ACC112 (cell line): ENCODE measurements at regions not wholly inside any gene's neighbourhood (a gene's known extent, or its start where the extent isn't known, plus 50 kb on each side); places are given as distances from the start of the nearest gene placed in this dataset.

ENCODE experiments used
- H2AFZ ChIP-seq: fragments of 200-600 bp; sonication (generic); one replicate; pipeline ENCODE4 v1.6.0; 2017; ENCODE audit warnings: antibody characterized with exemption, low read length; ENCODE audit not compliant: unreplicated experiment
- H3K27ac ChIP-seq: fragments of 200-600 bp; sonication (generic); 2 replicates; pipeline ENCODE4 v1.5.1; 2014; ENCODE audit warnings: low read depth, mild to moderate bottlenecking, antibody characterized with exemption, low read length, moderate library complexity
- H3K27me3 ChIP-seq: fragments of 200-600 bp; sonication (generic); 2 replicates; pipeline ENCODE4 v1.6.1; 2014; ENCODE audit warnings: mild to moderate bottlenecking, antibody characterized with exemption, low read length, moderate library complexity, mixed read lengths; ENCODE audit not compliant: insufficient read depth
- H3K36me3 ChIP-seq: fragments of 200-600 bp; sonication (generic); 2 replicates; pipeline ENCODE4 v1.6.1; 2016; ENCODE audit warnings: mild to moderate bottlenecking, antibody characterized with exemption, low read length, moderate library complexity, mixed read lengths; ENCODE audit not compliant: insufficient read depth
- H3K4me1 ChIP-seq: fragments of 200-600 bp; sonication (generic); one replicate; pipeline ENCODE4 v1.6.1; 2016; ENCODE audit warnings: low read length, mixed read lengths; ENCODE audit not compliant: insufficient read depth, unreplicated experiment, control insufficient read depth
- H3K4me3 ChIP-seq: fragments of 200-600 bp; sonication (generic); 2 replicates; pipeline ENCODE4 v1.5.1; 2014; ENCODE audit warnings: mild to moderate bottlenecking, low read depth, low read length
- H3K79me2 ChIP-seq: fragments of 200-600 bp; sonication (generic); one replicate; pipeline ENCODE4 v1.6.0; 2016; ENCODE audit warnings: low read length; ENCODE audit not compliant: control insufficient read depth, unreplicated experiment, insufficient read depth

DNA sequence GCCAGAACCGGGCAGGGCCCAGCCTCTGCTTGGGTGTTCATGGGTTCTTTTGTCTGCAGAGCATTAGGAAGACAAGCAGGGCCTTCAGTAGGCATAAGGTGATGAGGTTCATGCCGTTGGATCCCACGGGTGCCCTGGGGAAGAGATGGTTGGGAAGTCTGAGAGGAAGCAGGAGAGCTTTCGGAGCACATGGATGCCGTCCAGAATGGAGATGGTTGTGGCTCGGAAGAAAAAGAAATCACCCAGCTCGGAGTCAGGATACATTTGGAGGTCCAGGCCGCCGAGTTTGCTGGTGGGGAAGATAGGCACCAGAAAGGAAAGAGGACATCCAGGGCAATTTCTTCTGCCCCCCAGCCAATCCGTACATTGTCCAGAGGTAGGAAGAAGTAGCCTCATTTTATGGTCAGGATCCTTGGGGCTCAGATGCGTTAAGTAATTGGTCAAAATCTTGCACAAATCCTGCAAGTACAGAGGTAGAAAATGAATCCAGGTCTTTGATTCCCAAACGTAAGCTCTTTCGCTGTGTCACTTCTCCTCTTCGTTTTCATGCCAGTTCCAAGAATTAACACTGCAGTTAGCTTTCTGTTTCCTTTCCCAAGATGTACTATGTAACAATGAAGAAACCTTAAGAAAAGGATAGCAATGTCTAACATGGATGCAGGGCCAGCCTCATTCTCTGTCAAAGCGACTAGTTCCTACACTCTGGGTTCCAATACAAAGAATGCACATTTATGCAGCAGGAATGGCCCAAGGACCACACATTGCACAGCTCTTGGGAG lies 147.8 kb upstream of the KLF6 start:
- Histone ChIP-seq H3K4me3 (no peak overlapping the region), H3K4me1 (peaks cover 19% of the 10 kb centered on the region), H3K36me3 (no peaks in the 10 kb centered on the region), H3K79me2 (no peaks in the 10 kb centered on the region), H2AFZ (no peak overlapping the region), H3K27me3 (no peaks in the 10 kb centered on the region), H3K27ac (no peak overlapping the region)

DNA sequence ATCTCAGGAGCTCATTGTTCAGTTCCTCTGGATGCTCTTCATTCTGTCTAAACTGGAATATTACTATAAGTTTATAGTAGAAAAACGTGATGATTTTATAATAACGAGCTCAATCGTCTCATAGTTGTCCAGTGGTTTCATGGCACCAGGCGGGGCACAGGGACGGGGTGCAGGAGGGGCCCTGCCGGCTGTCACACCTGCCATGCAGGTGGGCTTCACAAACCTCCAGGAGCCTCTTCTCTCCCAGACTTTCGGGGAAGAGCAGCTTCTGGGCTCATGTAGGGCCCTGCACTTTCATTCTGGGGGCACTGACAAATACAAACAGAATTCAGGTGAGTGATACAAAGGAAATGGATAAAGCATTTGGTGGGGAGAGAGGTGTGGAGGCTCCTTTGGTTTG lies 146.9 kb upstream of the KLF6 start:
- Histone ChIP-seq H3K27me3 (no peaks in the 10 kb centered on the region), H3K27ac (no peak overlapping the region), H3K79me2 (no peaks in the 10 kb centered on the region), H3K4me3 (no peak overlapping the region), H2AFZ (no peak overlapping the region), H3K36me3 (no peaks in the 10 kb centered on the region), H3K4me1 (peaks cover 19% of the 10 kb centered on the region)

DNA sequence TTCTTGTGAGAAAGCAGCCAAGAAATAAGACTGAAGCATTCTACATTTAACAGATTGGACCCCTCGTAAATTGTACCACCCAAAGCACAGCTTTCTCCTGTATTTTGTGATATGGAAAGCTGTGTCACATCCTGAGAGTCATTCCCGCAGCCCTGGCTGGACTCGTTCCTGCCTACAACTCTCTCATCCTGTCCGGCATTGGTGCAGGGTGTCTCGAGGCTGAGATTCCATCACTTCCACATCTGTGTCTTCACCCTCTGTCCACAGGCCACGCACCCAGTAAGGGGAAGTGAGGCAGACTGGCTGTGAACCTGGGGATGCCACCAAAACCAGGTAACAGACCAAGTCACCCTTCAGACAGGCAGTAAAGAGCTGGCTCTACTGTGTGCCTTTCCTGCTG lies 146.2 kb upstream of the KLF6 start:
- Histone ChIP-seq H3K79me2 (no peaks in the 10 kb centered on the region), H3K27me3 (no peaks in the 10 kb centered on the region), H3K4me1 (peaks cover 15% of the 10 kb centered on the region), H3K36me3 (no peaks in the 10 kb centered on the region), H3K4me3 (no peak overlapping the region), H2AFZ (no peak overlapping the region), H3K27ac (no peak overlapping the region)

DNA sequence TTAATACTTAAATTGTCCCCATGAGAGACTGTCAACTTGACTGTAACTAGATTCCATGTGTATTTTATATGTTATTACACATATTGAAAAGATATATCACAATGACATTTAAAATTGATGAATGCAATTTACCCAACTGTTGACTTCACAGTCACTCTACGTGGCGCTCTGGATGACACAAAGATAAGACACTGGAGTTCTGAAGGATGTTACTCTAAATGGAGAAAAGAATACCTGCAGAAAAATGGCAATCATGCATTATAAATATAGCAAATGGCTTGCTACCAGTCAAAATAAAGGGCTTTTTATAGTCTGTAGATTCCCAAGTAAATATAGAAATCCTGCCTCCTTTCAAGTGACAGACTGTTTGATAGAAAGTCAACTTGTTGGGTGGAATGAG lies 143.6 kb upstream of the KLF6 start:
- no peaks in the 10 kb centered on the region for H3K36me3 ChIP-seq
- no peaks in the 10 kb centered on the region for H3K79me2 ChIP-seq
- H3K4me1 ChIP-seq = peaks cover 6% of the 10 kb centered on the region
- H2AFZ ChIP-seq = no peak overlapping the region
- H3K4me3 ChIP-seq = no peak overlapping the region
- H3K27me3 ChIP-seq = no peaks in the 10 kb centered on the region
- no peak overlapping the region for H3K27ac ChIP-seq

DNA sequence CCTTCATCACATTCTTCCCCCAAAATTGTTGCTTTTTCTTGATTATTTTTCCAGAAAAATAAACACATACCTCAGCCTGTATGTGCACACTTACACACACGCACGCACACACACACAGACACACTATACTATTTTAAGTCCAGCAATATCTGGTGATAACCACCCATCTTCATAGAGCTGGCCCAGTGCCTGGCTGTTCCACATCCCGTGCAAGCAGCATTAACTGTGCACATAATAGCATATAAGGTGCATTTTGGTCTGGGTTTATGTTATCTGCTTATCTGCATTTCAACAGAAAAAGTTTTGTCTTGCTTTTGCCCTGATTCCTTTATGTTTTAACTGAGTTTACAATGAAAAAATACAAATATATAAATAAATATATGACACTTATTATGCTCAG lies 143.1 kb upstream of the KLF6 start:
- Histone ChIP-seq H3K4me3 (no peak overlapping the region), H3K79me2 (no peaks in the 10 kb centered on the region)

DNA sequence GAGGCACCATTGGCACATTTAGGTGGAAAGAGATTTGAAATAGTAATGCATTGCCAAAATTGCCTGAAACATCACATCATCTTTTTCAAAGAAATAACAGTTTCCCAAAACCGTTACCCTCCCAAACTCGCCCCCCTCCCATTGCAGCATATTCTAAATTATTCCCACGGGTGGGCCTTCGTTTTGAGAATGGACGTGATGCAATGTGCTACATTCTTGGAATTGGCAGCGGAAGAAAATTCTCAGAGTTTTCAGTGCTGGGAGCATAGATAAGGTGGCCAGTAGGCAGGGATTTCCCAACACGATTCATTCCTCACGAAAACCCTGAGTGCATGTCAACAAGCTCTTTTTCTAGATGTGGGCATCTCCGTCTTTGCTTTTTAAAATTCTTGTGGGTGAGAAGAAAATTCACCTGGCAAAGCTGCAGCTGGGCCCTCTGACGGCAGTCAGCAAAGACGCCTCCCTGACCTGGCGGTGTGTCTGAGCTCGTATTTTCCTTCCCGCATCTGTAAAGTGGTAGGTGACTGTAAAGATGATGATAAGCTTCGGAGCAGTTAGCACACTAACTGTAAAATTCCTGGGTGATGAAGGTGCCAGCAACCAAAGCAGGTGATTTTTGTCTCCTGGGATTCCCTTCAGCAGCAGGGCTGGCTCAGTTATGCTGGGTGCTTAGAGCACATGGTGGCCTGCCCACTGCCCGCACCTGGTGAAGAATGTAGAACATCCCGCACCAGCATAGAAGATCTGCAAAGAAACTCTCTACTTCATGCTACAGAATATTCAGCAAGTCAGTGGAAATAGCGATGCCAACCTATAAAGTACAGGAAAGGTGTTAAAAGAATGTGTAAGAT lies 141.9 kb upstream of the KLF6 start:
- H2AFZ ChIP-seq = no peak overlapping the region
- H3K27me3 ChIP-seq = no peaks in the 10 kb centered on the region
- H3K4me3 ChIP-seq = no peak overlapping the region
- no peak overlapping the region for H3K27ac ChIP-seq
- no peaks in the 10 kb centered on the region for H3K79me2 ChIP-seq
- H3K4me1 ChIP-seq = peaks cover 6% of the 10 kb centered on the region
- H3K36me3 ChIP-seq = no peaks in the 10 kb centered on the region

More for the DNA sequence above, 143.1 kb upstream of the KLF6 start:
- H3K27ac ChIP-seq = no peak overlapping the region
- peaks cover 6% of the 10 kb centered on the region for H3K4me1 ChIP-seq
- no peaks in the 10 kb centered on the region for H3K27me3 ChIP-seq
- H3K36me3 ChIP-seq = no peaks in the 10 kb centered on the region
- H2AFZ ChIP-seq = no peak overlapping the region

DNA sequence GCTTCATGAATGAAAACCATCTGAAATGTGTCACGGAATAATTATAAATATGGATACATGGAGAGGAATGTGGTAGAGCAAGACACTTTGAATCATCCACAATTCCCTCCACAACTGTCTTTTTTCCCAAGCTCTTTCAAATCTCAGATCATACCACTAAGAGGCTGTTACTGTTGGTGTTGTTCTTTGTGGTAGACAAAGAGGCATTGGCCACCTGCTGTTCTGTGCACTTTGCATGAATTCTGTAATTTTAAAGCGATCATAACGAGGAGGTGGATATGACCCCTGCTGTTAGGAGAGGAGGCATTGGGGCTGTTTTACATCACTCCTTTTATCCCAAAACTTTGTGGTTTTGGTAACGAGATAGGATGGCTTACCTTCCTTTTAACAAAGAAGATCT lies 141.2 kb upstream of the KLF6 start:
- Histone ChIP-seq H3K36me3 (no peaks in the 10 kb centered on the region), H3K27ac (no peak overlapping the region), H2AFZ (no peak overlapping the region), H3K27me3 (no peaks in the 10 kb centered on the region), H3K4me3 (no peak overlapping the region), H3K4me1 (peaks cover 6% of the 10 kb centered on the region), H3K79me2 (no peaks in the 10 kb centered on the region)

DNA sequence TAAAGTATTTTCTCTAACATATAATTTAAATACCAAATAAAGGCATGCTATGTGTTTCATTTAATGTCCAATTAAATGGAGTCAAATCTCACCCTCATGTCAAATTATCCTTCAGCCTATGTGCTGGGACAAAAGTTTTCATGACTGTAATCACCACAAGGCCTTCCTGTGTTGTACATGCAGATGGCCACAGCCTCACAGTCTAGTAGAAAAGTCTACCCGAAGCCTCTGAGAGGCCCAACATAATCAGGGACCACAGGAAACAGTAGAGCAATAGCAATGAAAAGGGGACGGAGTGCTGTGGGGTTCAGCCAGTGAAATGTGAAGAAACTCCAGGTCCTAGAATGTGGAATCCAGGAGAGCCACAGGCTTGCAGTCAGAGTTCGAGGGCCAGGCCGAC lies 140.2 kb upstream of the KLF6 start:
- H3K27me3 ChIP-seq = no peaks in the 10 kb centered on the region
- H3K4me1 ChIP-seq = peaks cover 6% of the 10 kb centered on the region
- H3K4me3 ChIP-seq = no peak overlapping the region
- no peak overlapping the region; the same call in 1 of the 2 replicates for H3K27ac ChIP-seq
- H3K79me2 ChIP-seq = no peaks in the 10 kb centered on the region
- H2AFZ ChIP-seq = no peak overlapping the region
- no peaks in the 10 kb centered on the region for H3K36me3 ChIP-seq

DNA sequence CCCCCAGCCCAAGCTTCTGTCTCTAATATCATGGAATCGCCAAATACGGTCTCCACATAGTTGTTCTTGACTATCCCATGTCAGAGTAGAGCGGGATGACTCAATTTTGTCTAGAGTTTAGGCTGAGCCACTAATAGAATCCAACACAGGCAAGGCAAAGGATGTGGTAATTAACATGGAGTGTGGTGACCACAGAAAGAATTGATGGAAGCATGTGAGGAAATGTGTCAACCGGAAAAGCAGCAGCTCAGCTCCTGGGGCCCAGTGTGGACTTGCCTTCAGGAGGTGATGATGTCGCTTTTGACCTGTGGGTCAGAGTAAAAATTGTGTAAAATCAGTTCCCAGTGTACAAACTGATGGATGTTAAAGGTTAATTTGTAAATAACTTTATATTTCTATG lies 139.3 kb upstream of the KLF6 start:
- H3K27ac ChIP-seq = peak overlapping the region; percentile 64

DNA sequence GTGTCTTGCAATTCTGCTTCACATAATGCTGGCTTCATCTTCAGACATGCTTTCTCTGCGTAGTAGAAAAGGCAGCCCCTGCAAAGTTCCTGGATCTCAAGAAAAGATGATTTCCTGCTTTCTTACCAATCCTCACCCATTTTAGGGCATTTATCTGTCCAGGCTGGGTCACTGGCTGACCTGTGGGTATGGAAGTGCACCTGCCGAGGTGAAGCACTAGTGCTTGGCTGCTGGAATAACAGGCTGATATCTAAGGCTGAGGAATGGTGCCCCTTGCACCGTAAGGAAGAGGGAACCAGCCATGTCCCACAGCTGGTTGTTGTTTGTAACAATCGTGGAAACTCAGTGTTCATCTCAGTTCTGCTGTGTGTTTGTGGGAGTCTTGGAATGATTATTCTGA lies 138.0 kb upstream of the KLF6 start:
- Histone ChIP-seq H2AFZ (no peak overlapping the region), H3K79me2 (no peaks in the 10 kb centered on the region), H3K4me1 (peaks cover 6% of the 10 kb centered on the region), H3K4me3 (no peak overlapping the region), H3K36me3 (no peaks in the 10 kb centered on the region), H3K27me3 (no peaks in the 10 kb centered on the region), H3K27ac (no peak overlapping the region)

More for the DNA sequence above, 139.3 kb upstream of the KLF6 start:
- H3K4me3 ChIP-seq = no peak overlapping the region
- H2AFZ ChIP-seq = no peak overlapping the region
- H3K27me3 ChIP-seq = no peaks in the 10 kb centered on the region
- peaks cover 6% of the 10 kb centered on the region for H3K4me1 ChIP-seq
- no peaks in the 10 kb centered on the region for H3K79me2 ChIP-seq
- H3K36me3 ChIP-seq = no peaks in the 10 kb centered on the region
